EH (cell line): ENCODE measurements at regions not wholly inside any gene's neighbourhood (a gene's known extent, or its start where the extent isn't known, plus 50 kb on each side); places are given as distances from the start of the nearest gene placed in this dataset.
"Not testable (repeated sequence)": the region's sequence is repeated elsewhere in the genome, so short reads cannot be mapped to it uniquely, and the experiment has no call there.

Source experiments
- DNase-seq: peaks from one replicate; pipeline ENCODE4 v3.0.0-alpha.2; 2015; ENCODE audit warnings: low read depth

- DNase-seq, result no peak
Observed at GRCh38 chr9:75282047-75282446, 193.7 kb downstream of the OSTF1 start.

DNA sequence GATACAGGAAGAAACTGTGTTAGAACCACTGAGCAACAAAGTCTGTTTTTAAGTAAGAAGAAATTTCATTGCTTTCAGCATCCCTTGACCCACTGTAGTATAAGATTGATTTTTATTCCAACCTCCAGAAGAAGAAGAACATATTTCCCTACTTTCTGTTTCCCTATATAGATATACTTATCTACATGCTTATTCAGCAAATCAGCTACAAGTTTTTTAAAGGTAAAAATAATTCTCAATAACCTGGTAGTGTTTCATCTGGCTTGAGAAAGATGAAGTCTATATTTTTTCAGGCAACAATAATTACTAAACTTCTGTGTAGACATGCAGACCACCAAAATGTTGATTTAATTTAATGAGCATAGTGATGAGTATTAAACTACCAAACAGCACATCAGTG is 201.0 kb downstream of the OSTF1 start:
- DNase-seq, result no peak

- no peak for DNase-seq
Observed at GRCh38 chr9:75299324-75299723, 211.0 kb downstream of the OSTF1 start.

GRCh38 chr9:75333624-75334023 is 245.3 kb downstream of the OSTF1 start:
- no peak for DNase-seq

DNA sequence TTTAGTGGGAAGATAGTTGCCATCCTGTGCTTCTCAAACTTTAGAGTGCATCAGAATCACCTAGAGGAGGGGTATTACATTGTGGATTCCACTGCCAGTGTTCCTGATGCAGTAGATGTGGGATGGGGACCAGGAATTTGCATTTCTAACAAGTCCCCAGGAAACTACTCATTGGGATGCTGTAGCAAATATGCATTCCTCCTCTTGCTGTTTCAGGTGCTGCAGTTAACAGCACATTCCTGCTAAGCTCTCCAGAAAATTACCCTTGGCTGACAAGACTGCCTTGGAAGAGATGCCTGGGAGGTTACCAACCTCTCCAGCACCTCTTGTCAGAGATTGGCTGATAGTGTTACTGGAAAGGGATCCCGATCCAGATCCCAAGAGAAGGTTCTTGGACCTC is 270.5 kb downstream of the OSTF1 start:
- no peak for DNase-seq

GRCh38 chr9:75359638-75360037 is 271.3 kb downstream of the OSTF1 start:
- no peak for DNase-seq

- DNase-seq, result no peak
Observed at GRCh38 chr9:75360252-75360651, 271.9 kb downstream of the OSTF1 start.

GRCh38 chr9:75362446-75362845 is 274.1 kb downstream of the OSTF1 start:
- not testable (repeated sequence) for DNase-seq

GRCh38 chr9:75365196-75365595 is 276.9 kb downstream of the OSTF1 start:
- DNase-seq, result no peak

DNA sequence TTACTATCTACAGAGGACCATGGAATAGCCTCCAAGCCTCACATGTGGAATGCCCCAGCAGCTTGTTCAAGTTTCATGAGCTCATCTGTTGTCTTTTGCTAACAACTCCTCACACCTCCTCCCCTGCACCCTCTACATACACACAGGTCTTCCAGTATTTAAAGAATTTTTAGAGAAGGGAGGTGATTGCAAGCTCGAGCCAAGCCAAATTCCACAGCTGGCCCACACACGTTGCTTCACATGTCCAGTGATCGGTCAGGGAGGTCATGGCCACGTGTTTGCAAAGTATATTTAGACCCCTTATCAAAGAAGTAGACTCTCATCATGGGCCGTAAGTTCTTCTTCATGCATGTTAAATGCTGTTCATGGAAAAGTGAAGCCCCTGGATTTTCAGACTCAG is 281.7 kb downstream of the OSTF1 start:
- DNase-seq, result no peak

DNA sequence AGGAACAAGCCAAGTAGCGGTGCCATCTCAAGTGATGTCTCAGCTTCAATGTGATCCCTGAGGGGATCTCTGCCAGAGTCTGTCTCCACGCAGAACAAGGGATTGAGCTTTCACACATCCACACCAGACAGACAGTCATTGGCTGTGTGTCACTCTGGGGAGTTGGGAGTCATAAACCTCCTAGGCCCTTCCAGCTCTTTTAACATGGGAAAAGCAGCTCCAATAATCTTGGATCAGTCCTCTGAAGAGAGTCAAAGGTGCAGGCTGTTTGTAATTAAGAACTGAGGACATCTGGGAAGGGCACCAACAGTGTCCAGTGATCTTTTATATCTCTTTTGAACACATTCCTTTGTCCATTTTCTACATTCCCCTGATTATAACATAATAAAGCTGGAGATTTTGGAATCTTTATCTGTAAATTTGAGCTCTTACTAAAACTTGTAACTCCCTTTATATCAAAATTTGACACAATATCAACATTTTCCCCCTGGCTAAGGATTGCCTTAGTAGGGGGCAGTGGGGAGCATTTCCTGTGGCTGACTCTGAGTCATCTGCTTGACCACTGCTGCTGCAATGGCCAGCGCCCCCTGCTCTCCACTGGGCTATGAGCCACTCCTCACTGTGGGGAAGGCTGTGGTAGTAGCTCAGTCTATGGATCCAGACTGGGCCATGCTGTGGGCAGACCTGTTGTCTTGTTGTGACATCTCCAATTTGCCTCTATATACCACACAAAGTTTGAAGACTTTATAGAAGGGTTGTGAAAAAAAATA is 284.4 kb downstream of the OSTF1 start:
- no peak for DNase-seq

- DNase-seq, result no peak
Observed at GRCh38 chr9:75376680-75377254, 288.5 kb downstream of the OSTF1 start.

- DNase-seq, result peak; percentile 0
Observed at GRCh38 chr9:75378036-75378435, 289.7 kb downstream of the OSTF1 start.

- DNase-seq, result no peak
Observed at GRCh38 chr9:75378926-75379325, 290.6 kb downstream of the OSTF1 start.

DNA sequence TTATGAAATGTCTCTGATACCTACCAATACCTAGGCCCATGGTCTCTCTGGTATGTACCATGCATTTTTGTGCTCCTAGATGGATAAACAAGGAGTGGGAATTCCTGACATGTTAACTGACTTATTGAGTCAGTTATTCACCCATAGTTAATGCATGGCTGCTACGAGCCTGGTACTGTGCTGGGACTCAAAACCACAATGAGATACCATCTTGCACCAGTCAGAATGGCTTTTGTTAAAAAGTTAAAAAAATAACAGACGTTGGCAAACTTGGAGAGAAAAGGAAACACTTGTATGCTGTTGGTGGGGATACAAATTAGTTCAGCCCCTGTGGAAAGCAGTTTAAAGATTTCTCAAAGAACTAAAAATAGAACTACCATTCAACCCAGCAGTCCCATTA is 293.8 kb downstream of the OSTF1 start:
- no peak for DNase-seq

DNA sequence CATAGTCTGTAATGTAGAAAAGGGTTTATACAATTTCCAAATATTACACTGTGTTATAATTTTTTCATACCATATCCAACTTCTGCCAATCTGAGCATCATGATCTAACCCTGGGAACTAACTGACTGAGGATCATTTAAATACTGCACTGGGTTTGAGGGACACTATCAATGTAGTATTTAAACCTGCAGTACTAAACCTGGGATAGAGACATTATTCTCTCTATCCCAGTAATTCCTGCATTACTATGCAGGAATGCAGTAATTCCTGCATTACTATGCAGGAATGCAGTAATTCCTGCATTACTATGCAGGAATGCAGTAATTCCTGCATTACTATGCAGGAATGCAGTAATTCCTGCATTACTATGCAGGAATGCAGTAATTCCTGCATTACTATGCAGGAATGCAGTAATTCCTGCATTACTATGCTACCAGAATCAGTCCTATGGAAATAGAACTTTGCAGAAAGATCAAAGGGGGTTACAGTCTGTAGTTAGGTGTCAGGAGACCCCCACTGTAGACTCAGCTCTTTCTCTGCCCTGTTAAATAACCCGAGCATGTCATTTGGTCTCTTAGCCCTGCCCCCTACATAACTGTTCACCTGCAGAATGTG is 295.2 kb downstream of the OSTF1 start:
- not testable (repeated sequence) for DNase-seq

DNA sequence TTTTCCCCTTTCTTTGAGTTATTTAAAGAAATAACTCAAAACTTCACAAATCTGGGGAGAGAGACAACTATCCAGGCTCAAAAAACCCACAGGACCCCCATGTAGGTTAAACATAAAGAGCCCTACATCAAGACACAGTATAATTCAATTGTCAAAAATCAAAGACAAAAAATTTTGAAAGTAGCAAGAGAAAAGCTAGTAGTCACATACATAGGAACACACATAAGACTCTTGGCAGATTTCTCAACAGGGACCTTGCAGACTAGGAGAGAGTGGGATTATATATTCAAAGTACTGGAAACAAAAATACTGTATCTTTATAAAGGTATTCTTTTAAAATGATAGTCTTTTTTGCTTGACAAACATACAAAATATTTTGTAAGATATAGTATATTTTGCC is 296.9 kb downstream of the OSTF1 start:
- no peak for DNase-seq

- no peak for DNase-seq
Observed at GRCh38 chr9:75389101-75389500, 300.8 kb downstream of the OSTF1 start.

GRCh38 chr9:75390951-75391350 is 302.6 kb downstream of the OSTF1 start:
- no peak for DNase-seq

- DNase-seq, result no peak
Observed at GRCh38 chr9:75391497-75391896, 303.2 kb downstream of the OSTF1 start.

GRCh38 chr9:75395336-75395735 is 307.0 kb downstream of the OSTF1 start:
- DNase-seq, result no peak

DNA sequence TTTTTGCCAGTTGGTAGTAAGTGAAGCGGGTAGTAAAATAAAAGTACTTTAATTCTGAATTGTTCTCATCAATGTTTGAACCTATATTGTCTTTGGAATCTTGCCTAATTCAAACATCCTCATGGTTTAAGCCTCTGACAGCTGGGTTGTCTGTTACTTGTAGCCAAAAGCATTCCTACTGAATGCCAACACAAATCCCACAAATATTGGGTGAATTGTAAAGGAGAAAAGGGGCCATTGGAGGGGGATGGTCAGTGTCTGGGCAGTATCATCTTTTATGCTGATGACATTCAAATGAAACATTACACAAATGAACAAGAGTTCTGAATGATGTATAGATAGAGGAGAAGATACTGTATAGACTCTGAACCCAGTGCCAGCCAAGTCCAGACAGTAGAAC is 309.5 kb downstream of the OSTF1 start:
- no peak for DNase-seq

DNA sequence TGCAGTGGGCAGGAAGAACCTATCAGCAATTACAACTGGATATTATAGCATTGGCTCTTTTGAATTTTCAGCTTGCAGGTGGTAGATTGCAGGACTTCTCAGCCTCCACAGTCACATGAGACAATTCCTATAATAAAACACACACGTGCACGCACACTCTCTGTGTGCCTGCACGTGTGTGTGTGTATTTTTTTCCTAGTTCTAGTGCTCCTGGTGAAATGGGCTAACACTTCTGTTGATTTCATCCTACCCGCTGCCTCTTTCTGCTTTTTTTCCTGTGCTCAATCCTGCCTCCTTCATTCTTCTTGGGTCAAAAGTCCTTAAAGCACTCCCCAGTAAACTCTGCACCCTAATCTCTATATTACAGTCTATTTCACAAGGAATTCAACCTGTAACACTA is 320.1 kb downstream of the OSTF1 start:
- no peak for DNase-seq

GRCh38 chr9:75410405-75410804 is 322.1 kb downstream of the OSTF1 start:
- no peak for DNase-seq
